ENCODE measurements at regions not wholly inside any gene's neighbourhood (a gene's known extent, or its start where the extent isn't known, plus 50 kb on each side); places are given as distances from the start of the nearest gene placed in this dataset.

DNA sequence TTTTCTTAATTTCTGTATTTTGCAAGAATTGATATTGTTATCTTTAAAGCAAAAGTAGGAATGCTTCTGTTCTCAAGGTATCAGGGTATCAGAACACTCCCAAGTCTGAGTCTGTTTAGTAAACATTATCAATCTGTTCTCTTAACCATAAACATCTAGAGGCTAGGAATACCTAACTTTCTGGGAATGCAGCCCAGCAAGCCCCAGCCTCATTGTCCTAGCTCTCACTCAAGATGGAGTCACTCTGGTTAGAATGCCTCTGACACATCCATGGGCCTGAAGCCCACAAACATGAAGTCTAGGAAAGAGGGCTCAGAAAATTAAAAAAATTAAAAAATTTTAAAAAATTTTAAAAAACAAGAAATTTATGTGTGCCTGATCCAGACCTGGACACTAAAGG, 315.1 kb upstream of the DKK2 start:
- Histone ChIP-seq H3K9ac (ENCODE audit: insufficient read depth, low read length, poor library complexity, severe bottlenecking) (no peak overlapping the region), H2AFZ (ENCODE audit: insufficient read depth, low read depth, low read length, poor library complexity, severe bottlenecking) (no peak overlapping the region), H3K4me2 (replicated peaks; ENCODE audit: extremely low read depth, low read length, poor library complexity, severe bottlenecking) (no peak overlapping the region), H3K4me1 (ENCODE audit: control insufficient read depth in 1 of 2, insufficient read depth in 2 of 2, low read length in 2 of 2) (no peaks in the 10 kb centered on the region), H3K4me3 (replicated peaks in 1 of 3; ENCODE audit: low read depth in 2 of 3, low read length in 3 of 3) (no peak overlapping the region), H4K20me1 (ENCODE audit: insufficient read depth, low read length) (no peaks in the 10 kb centered on the region), H3K9me3 (replicated peaks in 1 of 2; ENCODE audit: control insufficient read depth in 1 of 2, insufficient read depth in 1 of 2, low read length in 2 of 2) (peaks cover 0 to 3% of the 10 kb centered on the region in 2 donors), H3K79me2 (ENCODE audit: insufficient read depth, low read length) (no peaks in the 10 kb centered on the region), H3K27ac (ENCODE audit: low read depth in 1 of 2, low read length in 2 of 2) (no peak overlapping the region), H3K36me3 (replicated peaks in 1 of 2; ENCODE audit: control insufficient read depth in 1 of 2, insufficient read depth in 2 of 2, low read length in 2 of 2) (no peaks in the 10 kb centered on the region), H3K27me3 (ENCODE audit: control insufficient read depth in 2 of 2, insufficient read depth in 2 of 2, low read length in 2 of 2) (no peaks in the 10 kb centered on the region)
- no peaks in the 10 kb centered on the region for H3K27me3 Mint-ChIP-seq (ENCODE audit: low read depth in 3 of 3)
- no peak for DNase-seq
- H3K4me1 Mint-ChIP-seq, result no peaks in the 10 kb centered on the region
- H3K27ac Mint-ChIP-seq, result no peak overlapping the region
- intact Hi-C loops (cut with micrococcal nuclease), result no loop called here
- TF ChIP-seq CTCF (IDR thresholded peaks at IDR 0.05), result no peak
- no peaks in the 10 kb centered on the region for H3K36me3 Mint-ChIP-seq
- peaks cover 0 to 2% (median 0%) of the 10 kb centered on the region in 7 donors for H3K9me3 Mint-ChIP-seq
- no peak overlapping the region for H3K4me3 Mint-ChIP-seq

DNA sequence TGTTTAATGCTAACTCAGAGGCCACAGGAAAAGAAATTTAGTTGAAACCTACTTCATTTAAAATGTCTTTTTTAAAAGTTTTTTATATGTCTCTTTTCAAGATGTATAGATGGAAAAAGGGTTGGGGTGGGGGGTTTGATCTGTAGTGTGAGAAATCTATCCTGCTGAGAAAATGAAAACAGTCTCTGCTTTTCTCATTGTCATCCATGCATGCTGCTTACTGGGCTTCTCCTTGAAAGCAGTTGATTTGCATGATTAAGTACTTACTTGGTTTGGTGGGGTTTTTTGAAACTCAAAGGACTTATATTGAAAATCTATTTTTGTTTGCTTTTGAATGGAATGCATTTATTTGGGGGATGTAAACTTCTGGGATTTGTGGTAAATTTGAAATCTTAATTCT, 313.6 kb upstream of the DKK2 start:
- Histone ChIP-seq H3K27ac (ENCODE audit: low read depth in 1 of 2, low read length in 2 of 2) (no peak overlapping the region), H3K27me3 (ENCODE audit: control insufficient read depth in 2 of 2, insufficient read depth in 2 of 2, low read length in 2 of 2) (no peaks in the 10 kb centered on the region), H3K4me3 (replicated peaks in 1 of 3; ENCODE audit: low read depth in 2 of 3, low read length in 3 of 3) (no peak overlapping the region), H3K4me2 (replicated peaks; ENCODE audit: extremely low read depth, low read length, poor library complexity, severe bottlenecking) (no peak overlapping the region), H3K79me2 (ENCODE audit: insufficient read depth, low read length) (no peaks in the 10 kb centered on the region), H3K9me3 (replicated peaks in 1 of 2; ENCODE audit: control insufficient read depth in 1 of 2, insufficient read depth in 1 of 2, low read length in 2 of 2) (peaks cover 0 to 3% of the 10 kb centered on the region in 2 donors), H2AFZ (ENCODE audit: insufficient read depth, low read depth, low read length, poor library complexity, severe bottlenecking) (no peak overlapping the region), H3K9ac (ENCODE audit: insufficient read depth, low read length, poor library complexity, severe bottlenecking) (no peak overlapping the region), H3K36me3 (replicated peaks in 1 of 2; ENCODE audit: control insufficient read depth in 1 of 2, insufficient read depth in 2 of 2, low read length in 2 of 2) (no peaks in the 10 kb centered on the region), H4K20me1 (ENCODE audit: insufficient read depth, low read length) (no peaks in the 10 kb centered on the region), H3K4me1 (ENCODE audit: control insufficient read depth in 1 of 2, insufficient read depth in 2 of 2, low read length in 2 of 2) (no peaks in the 10 kb centered on the region)
- H3K27me3 Mint-ChIP-seq (ENCODE audit: low read depth in 3 of 3), result no peaks in the 10 kb centered on the region
- intact Hi-C loops (cut with micrococcal nuclease), result no loop called here
- TF ChIP-seq CTCF (IDR thresholded peaks at IDR 0.05), result no peak
- DNase-seq, result no peak
- no peak overlapping the region for H3K4me3 Mint-ChIP-seq
- no peak overlapping the region for H3K27ac Mint-ChIP-seq
- H3K4me1 Mint-ChIP-seq, result no peaks in the 10 kb centered on the region
- H3K9me3 Mint-ChIP-seq, result peaks cover 0 to 3% (median 0%) of the 10 kb centered on the region in 7 donors
- no peaks in the 10 kb centered on the region for H3K36me3 Mint-ChIP-seq
